ENCODE measurements at regions not wholly inside any gene's neighbourhood (a gene's known extent, or its start where the extent isn't known, plus 50 kb on each side); places are given as distances from the start of the nearest gene placed in this dataset.

GRCh38 chr13:67351114-67351513, 121.0 kb upstream of the PCDH9 start:
- H3K36me3 ChIP-seq (ENCODE audit: insufficient read depth, insufficient read length, low read length), result no peaks in the 10 kb centered on the region

GRCh38 chr13:67343777-67344176, 113.6 kb upstream of the PCDH9 start:
- Histone ChIP-seq H3K4me1 (ENCODE audit: insufficient read depth, insufficient read length) (no peaks in the 10 kb centered on the region), H3K36me3 (ENCODE audit: insufficient read depth, insufficient read length, low read length) (no peaks in the 10 kb centered on the region), H3K9me3 (ENCODE audit: insufficient read depth, low read length) (no peaks in the 10 kb centered on the region), H3K27me3 (ENCODE audit: insufficient read depth, insufficient read length) (no peaks in the 10 kb centered on the region), H3K9ac (ENCODE audit: insufficient read length, low read depth) (no peak overlapping the region), H3K4me3 (ENCODE audit: insufficient read length, low read depth) (no peak overlapping the region)
- TF ChIP-seq SUZ12 (IDR thresholded peaks at IDR 0.05; ENCODE audit: extremely low read depth, insufficient read depth, insufficient read length) (no peak), YY1 (IDR thresholded peaks at IDR 0.05; ENCODE audit: insufficient read depth, insufficient read length) (no peak), ZNF274 (IDR thresholded peaks at IDR 0.05; ENCODE audit: low read depth, low read length) (no peak)
- no peak for DNase-seq (ENCODE audit: low read depth, low spot score)

More at GRCh38 chr13:67351114-67351513, 121.0 kb upstream of the PCDH9 start:
- DNase-seq (ENCODE audit: low read depth, low spot score), result no peak
- H3K9me3 ChIP-seq (ENCODE audit: insufficient read depth, low read length), result no peaks in the 10 kb centered on the region
- H3K27me3 ChIP-seq (ENCODE audit: insufficient read depth, insufficient read length), result no peaks in the 10 kb centered on the region
- no peak overlapping the region for H3K4me3 ChIP-seq (ENCODE audit: insufficient read length, low read depth)
- TF ChIP-seq ZNF274 (IDR thresholded peaks at IDR 0.05; ENCODE audit: low read depth, low read length) (no peak), SUZ12 (IDR thresholded peaks at IDR 0.05; ENCODE audit: extremely low read depth, insufficient read depth, insufficient read length) (no peak), YY1 (IDR thresholded peaks at IDR 0.05; ENCODE audit: insufficient read depth, insufficient read length) (no peak)
- H3K9ac ChIP-seq (ENCODE audit: insufficient read length, low read depth), result no peak overlapping the region
- H3K4me1 ChIP-seq (ENCODE audit: insufficient read depth, insufficient read length), result no peaks in the 10 kb centered on the region

- no peak for DNase-seq (ENCODE audit: low read depth, low spot score)
- no peaks in the 10 kb centered on the region for H3K36me3 ChIP-seq (ENCODE audit: insufficient read depth, insufficient read length, low read length)
- no peaks in the 10 kb centered on the region for H3K9me3 ChIP-seq (ENCODE audit: insufficient read depth, low read length)
- H3K4me3 ChIP-seq (ENCODE audit: insufficient read length, low read depth), result no peak overlapping the region
- no peaks in the 10 kb centered on the region for H3K27me3 ChIP-seq (ENCODE audit: insufficient read depth, insufficient read length)
- H3K9ac ChIP-seq (ENCODE audit: insufficient read length, low read depth), result no peak overlapping the region
- H3K4me1 ChIP-seq (ENCODE audit: insufficient read depth, insufficient read length), result no peaks in the 10 kb centered on the region
- TF ChIP-seq YY1 (IDR thresholded peaks at IDR 0.05; ENCODE audit: insufficient read depth, insufficient read length), result no peak
- TF ChIP-seq ZNF274 (IDR thresholded peaks at IDR 0.05; ENCODE audit: low read depth, low read length), result no peak
- no peak for TF ChIP-seq SUZ12 (IDR thresholded peaks at IDR 0.05; ENCODE audit: extremely low read depth, insufficient read depth, insufficient read length)
Measured at GRCh38 chr13:67341406-67341805, 111.3 kb upstream of the PCDH9 start.

GRCh38 chr13:67330149-67330548, 100.0 kb upstream of the PCDH9 start:
- Histone ChIP-seq H3K36me3 (ENCODE audit: insufficient read depth, insufficient read length, low read length) (no peaks in the 10 kb centered on the region), H3K9me3 (ENCODE audit: insufficient read depth, low read length) (no peaks in the 10 kb centered on the region), H3K27me3 (ENCODE audit: insufficient read depth, insufficient read length) (no peaks in the 10 kb centered on the region), H3K9ac (ENCODE audit: insufficient read length, low read depth) (no peak overlapping the region), H3K4me3 (ENCODE audit: insufficient read length, low read depth) (no peak overlapping the region), H3K4me1 (ENCODE audit: insufficient read depth, insufficient read length) (no peaks in the 10 kb centered on the region)
- no peak for DNase-seq (ENCODE audit: low read depth, low spot score)
- TF ChIP-seq SUZ12 (IDR thresholded peaks at IDR 0.05; ENCODE audit: extremely low read depth, insufficient read depth, insufficient read length), result no peak
- TF ChIP-seq YY1 (IDR thresholded peaks at IDR 0.05; ENCODE audit: insufficient read depth, insufficient read length), result no peak

GRCh38 chr13:67328895-67329294, 98.8 kb upstream of the PCDH9 start:
- Histone ChIP-seq H3K9me3 (ENCODE audit: insufficient read depth, low read length) (no peaks in the 10 kb centered on the region), H3K4me3 (ENCODE audit: insufficient read length, low read depth) (no peak overlapping the region), H3K9ac (ENCODE audit: insufficient read length, low read depth) (no peak overlapping the region), H3K27me3 (ENCODE audit: insufficient read depth, insufficient read length) (no peaks in the 10 kb centered on the region), H3K36me3 (ENCODE audit: insufficient read depth, insufficient read length, low read length) (no peaks in the 10 kb centered on the region), H3K4me1 (ENCODE audit: insufficient read depth, insufficient read length) (no peaks in the 10 kb centered on the region)
- DNase-seq (ENCODE audit: low read depth, low spot score), result no peak
- no peak for TF ChIP-seq ZNF274 (IDR thresholded peaks at IDR 0.05; ENCODE audit: low read depth, low read length)
- TF ChIP-seq SUZ12 (IDR thresholded peaks at IDR 0.05; ENCODE audit: extremely low read depth, insufficient read depth, insufficient read length), result no peak
- no peak for TF ChIP-seq YY1 (IDR thresholded peaks at IDR 0.05; ENCODE audit: insufficient read depth, insufficient read length)

- no peaks in the 10 kb centered on the region for H3K36me3 ChIP-seq (ENCODE audit: insufficient read depth, insufficient read length, low read length)
- H3K9me3 ChIP-seq (ENCODE audit: insufficient read depth, low read length), result no peaks in the 10 kb centered on the region
- no peaks in the 10 kb centered on the region for H3K27me3 ChIP-seq (ENCODE audit: insufficient read depth, insufficient read length)
- DNase-seq (ENCODE audit: low read depth, low spot score), result no peak
- no peaks in the 10 kb centered on the region for H3K4me1 ChIP-seq (ENCODE audit: insufficient read depth, insufficient read length)
- no peak overlapping the region for H3K9ac ChIP-seq (ENCODE audit: insufficient read length, low read depth)
- no peak overlapping the region for H3K4me3 ChIP-seq (ENCODE audit: insufficient read length, low read depth)
- TF ChIP-seq ZNF274 (IDR thresholded peaks at IDR 0.05; ENCODE audit: low read depth, low read length) (no peak), YY1 (IDR thresholded peaks at IDR 0.05; ENCODE audit: insufficient read depth, insufficient read length) (no peak), SUZ12 (IDR thresholded peaks at IDR 0.05; ENCODE audit: extremely low read depth, insufficient read depth, insufficient read length) (no peak)
Measured at GRCh38 chr13:67318860-67319259, 88.7 kb upstream of the PCDH9 start.

GRCh38 chr13:67318398-67318797, 88.3 kb upstream of the PCDH9 start:
- DNase-seq (ENCODE audit: low read depth, low spot score), result no peak
- Histone ChIP-seq H3K27me3 (ENCODE audit: insufficient read depth, insufficient read length) (no peaks in the 10 kb centered on the region), H3K9me3 (ENCODE audit: insufficient read depth, low read length) (no peaks in the 10 kb centered on the region), H3K9ac (ENCODE audit: insufficient read length, low read depth) (no peak overlapping the region), H3K4me1 (ENCODE audit: insufficient read depth, insufficient read length) (no peaks in the 10 kb centered on the region), H3K36me3 (ENCODE audit: insufficient read depth, insufficient read length, low read length) (no peaks in the 10 kb centered on the region), H3K4me3 (ENCODE audit: insufficient read length, low read depth) (no peak overlapping the region)
- TF ChIP-seq SUZ12 (IDR thresholded peaks at IDR 0.05; ENCODE audit: extremely low read depth, insufficient read depth, insufficient read length) (no peak), ZNF274 (IDR thresholded peaks at IDR 0.05; ENCODE audit: low read depth, low read length) (no peak), YY1 (IDR thresholded peaks at IDR 0.05; ENCODE audit: insufficient read depth, insufficient read length) (no peak)

GRCh38 chr13:67314405-67314804, 84.3 kb upstream of the PCDH9 start:
- DNase-seq (ENCODE audit: low read depth, low spot score), result no peak
- H3K27me3 ChIP-seq (ENCODE audit: insufficient read depth, insufficient read length), result no peaks in the 10 kb centered on the region
- no peak overlapping the region for H3K4me3 ChIP-seq (ENCODE audit: insufficient read length, low read depth)
- H3K4me1 ChIP-seq (ENCODE audit: insufficient read depth, insufficient read length), result no peaks in the 10 kb centered on the region
- H3K9me3 ChIP-seq (ENCODE audit: insufficient read depth, low read length), result no peaks in the 10 kb centered on the region
- H3K9ac ChIP-seq (ENCODE audit: insufficient read length, low read depth), result no peak overlapping the region
- H3K36me3 ChIP-seq (ENCODE audit: insufficient read depth, insufficient read length, low read length), result no peaks in the 10 kb centered on the region
- no peak for TF ChIP-seq ZNF274 (IDR thresholded peaks at IDR 0.05; ENCODE audit: low read depth, low read length)
- TF ChIP-seq YY1 (IDR thresholded peaks at IDR 0.05; ENCODE audit: insufficient read depth, insufficient read length), result no peak
- TF ChIP-seq SUZ12 (IDR thresholded peaks at IDR 0.05; ENCODE audit: extremely low read depth, insufficient read depth, insufficient read length), result no peak
